BJ (cell line): ENCODE measurements at regions not wholly inside any gene's neighbourhood (a gene's known extent, or its start where the extent isn't known, plus 50 kb on each side); places are given as distances from the start of the nearest gene placed in this dataset.
A peak's percentile ranks its signal among the peaks of the same experiment; 100 is the strongest.

Experiments used
- CTCF ChIA-PET: fragments of 350-600 bp; formaldehyde crosslinking; extraction: SDS; loops from one replicate; lab custom pipeline; 2021; ENCODE audit warnings: antibody characterized with exemption, inconsistent platforms; lab: Yijun Ruan, JAX
- POLR2A ChIA-PET: fragments of 300-600 bp; sonication (Branson Sonifier 250); formaldehyde crosslinking; extraction: SDS; loops from one replicate; lab custom pipeline; 2021; ENCODE audit warnings: antibody characterized with exemption; lab: Charles Lee
- DNase-seq: peaks from one replicate; pipeline ENCODE4 v3.0.0-alpha.2; 2011; ENCODE audit warnings: low read depth
- H3K27me3 ChIP-seq: 2 replicates; pipeline ENCODE4 v1.6.0; 2011; ENCODE audit warnings: low read length; ENCODE audit not compliant: control insufficient read depth, insufficient read depth
- H3K36me3 ChIP-seq: 2 replicates; pipeline ENCODE4 v1.5.1; 2011; ENCODE audit warnings: low read length; ENCODE audit not compliant: control insufficient read depth, insufficient read depth
- H3K4me3 ChIP-seq: 2 replicates; pipeline ENCODE4 v1.5.1; 2011; ENCODE audit warnings: low read depth, mild to moderate bottlenecking, control low read depth, low read length
- TF ChIP-seq, protein P1 (sequence below): IDR thresholded peaks from 2 replicates; pipeline ENCODE4 v1.5.1; 2011; ENCODE audit warnings: low read depth, mild to moderate bottlenecking, control low read depth, inconsistent platforms, low read length, moderate library complexity; ENCODE audit not compliant: insufficient read depth

DNA sequence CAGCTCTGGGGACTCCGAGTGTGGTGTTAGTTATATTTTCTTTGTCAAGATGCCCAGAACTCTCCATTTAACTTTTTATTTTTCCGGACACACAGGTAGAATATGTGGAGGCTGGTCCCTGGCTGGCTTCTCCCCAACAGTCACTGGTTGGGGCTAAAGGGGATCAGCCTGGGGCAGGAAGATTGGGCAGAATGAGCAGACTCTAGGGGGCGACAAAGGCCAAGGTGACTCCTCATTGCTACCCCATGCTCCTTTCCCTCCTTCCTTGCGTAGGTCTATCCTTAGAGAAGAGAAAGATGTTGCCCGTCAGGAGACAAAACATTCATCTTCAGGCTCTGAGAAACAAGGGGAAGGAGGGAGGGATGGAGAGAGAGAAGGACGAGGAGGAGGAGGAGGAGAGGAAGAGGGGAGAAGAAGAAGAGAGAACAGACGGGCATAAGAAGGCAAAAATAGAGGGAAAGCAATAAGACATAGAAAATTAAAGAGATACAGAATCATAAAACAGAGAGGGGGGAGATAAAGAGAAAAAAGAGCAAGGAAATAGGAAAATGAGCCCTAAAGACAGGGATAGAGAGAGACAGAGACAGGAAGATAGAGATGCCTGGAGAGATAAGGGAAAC lies 89.9 kb downstream of the FOXD2 start:
- H3K27me3 ChIP-seq = peaks cover 4% of the 10 kb centered on the region
- no peaks in the 10 kb centered on the region for H3K36me3 ChIP-seq
- CTCF ChIA-PET = interaction anchor here (1.0 to 2.7 kb wide), 6 partner anchors 15 to 199 kb away, joined by 4 to 14 read pairs (median 6); no protein-coding TSS in a partner anchor
- TF ChIP-seq, protein P1, sequence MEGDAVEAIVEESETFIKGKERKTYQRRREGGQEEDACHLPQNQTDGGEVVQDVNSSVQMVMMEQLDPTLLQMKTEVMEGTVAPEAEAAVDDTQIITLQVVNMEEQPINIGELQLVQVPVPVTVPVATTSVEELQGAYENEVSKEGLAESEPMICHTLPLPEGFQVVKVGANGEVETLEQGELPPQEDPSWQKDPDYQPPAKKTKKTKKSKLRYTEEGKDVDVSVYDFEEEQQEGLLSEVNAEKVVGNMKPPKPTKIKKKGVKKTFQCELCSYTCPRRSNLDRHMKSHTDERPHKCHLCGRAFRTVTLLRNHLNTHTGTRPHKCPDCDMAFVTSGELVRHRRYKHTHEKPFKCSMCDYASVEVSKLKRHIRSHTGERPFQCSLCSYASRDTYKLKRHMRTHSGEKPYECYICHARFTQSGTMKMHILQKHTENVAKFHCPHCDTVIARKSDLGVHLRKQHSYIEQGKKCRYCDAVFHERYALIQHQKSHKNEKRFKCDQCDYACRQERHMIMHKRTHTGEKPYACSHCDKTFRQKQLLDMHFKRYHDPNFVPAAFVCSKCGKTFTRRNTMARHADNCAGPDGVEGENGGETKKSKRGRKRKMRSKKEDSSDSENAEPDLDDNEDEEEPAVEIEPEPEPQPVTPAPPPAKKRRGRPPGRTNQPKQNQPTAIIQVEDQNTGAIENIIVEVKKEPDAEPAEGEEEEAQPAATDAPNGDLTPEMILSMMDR = peak; percentile 52
- H3K4me3 ChIP-seq = no peak overlapping the region
- POLR2A ChIA-PET = no interaction called here
- DNase-seq = no peak

GRCh38 chr1:47529520-47530098 lies 91.8 kb downstream of the FOXD2 start:
- TF ChIP-seq, protein P1 = peak; percentile 53
- no peak overlapping the region for H3K4me3 ChIP-seq
- H3K36me3 ChIP-seq = no peaks in the 10 kb centered on the region
- ChIA-PET POLR2A (no interaction called here), CTCF (interaction anchor here (1.1 to 2.8 kb wide), 6 partner anchors 12 to 198 kb away, joined by 3 to 14 read pairs (median 7); no protein-coding TSS in a partner anchor)
- peaks cover 10% of the 10 kb centered on the region for H3K27me3 ChIP-seq
- DNase-seq = no peak

- H3K36me3 ChIP-seq = no peaks in the 10 kb centered on the region
- DNase-seq = peak; percentile 37
- ChIA-PET CTCF (interaction anchor here (1.0 kb wide), 1 partner anchor 97 kb away, joined by 3 read pairs; no protein-coding TSS in a partner anchor), POLR2A (no interaction called here)
- TF ChIP-seq, protein P1 = no peak
- peaks cover 17% of the 10 kb centered on the region for H3K27me3 ChIP-seq
- H3K4me3 ChIP-seq = peak overlapping the region; percentile 22
These were observed 95.3 kb downstream of the FOXD2 start for GRCh38 chr1:47532921-47533792.

- ChIA-PET POLR2A (no interaction called here), CTCF (interaction anchor here (0.9 kb wide), 1 partner anchor 12 kb away, joined by 5 read pairs; no protein-coding TSS in a partner anchor)
- Histone ChIP-seq H3K36me3 (no peaks in the 10 kb centered on the region), H3K4me3 (no peak overlapping the region), H3K27me3 (peaks cover 18% of the 10 kb centered on the region)
- no peak for DNase-seq
- TF ChIP-seq, protein P1 = no peak
These were observed 96.0 kb downstream of the FOXD2 start for GRCh38 chr1:47533793-47534328.
